Activated naive CD8-positive, alpha-beta T cell treated with anti-CD3 and anti-CD28 coated beads for 36 hours (primary cell): ENCODE measurements at regions not wholly inside any gene's neighbourhood (a gene's known extent, or its start where the extent isn't known, plus 50 kb on each side); places are given as distances from the start of the nearest gene placed in this dataset.
"Not testable (repeated sequence)": the region's sequence is repeated elsewhere in the genome, so short reads cannot be mapped to it uniquely, and the experiment has no call there.

Experiments
- DNase-seq: peaks from one replicate; pipeline ENCODE4 v3.0.0; 2021
- H3K27ac Mint-ChIP-seq: one replicate; pipeline ENCODE4 v1.8.0; 2022; ENCODE audit warnings: mild to moderate bottlenecking, moderate library complexity, mixed read lengths
- H3K27me3 Mint-ChIP-seq: one replicate; pipeline ENCODE4 v1.8.0; 2022; ENCODE audit warnings: mild to moderate bottlenecking, mixed read lengths
- H3K36me3 Mint-ChIP-seq: one replicate; pipeline ENCODE4 v1.8.0; 2021; ENCODE audit warnings: mild to moderate bottlenecking, mixed read lengths
- H3K4me1 Mint-ChIP-seq: one replicate; pipeline ENCODE4 v1.8.0; 2021; ENCODE audit warnings: mixed read lengths
- H3K4me3 Mint-ChIP-seq: one replicate; pipeline ENCODE4 v1.8.0; 2022; ENCODE audit warnings: mild to moderate bottlenecking, moderate library complexity, mixed read lengths
- H3K9me3 Mint-ChIP-seq: one replicate; pipeline ENCODE4 v1.8.0; 2022; ENCODE audit warnings: mixed read lengths

DNA sequence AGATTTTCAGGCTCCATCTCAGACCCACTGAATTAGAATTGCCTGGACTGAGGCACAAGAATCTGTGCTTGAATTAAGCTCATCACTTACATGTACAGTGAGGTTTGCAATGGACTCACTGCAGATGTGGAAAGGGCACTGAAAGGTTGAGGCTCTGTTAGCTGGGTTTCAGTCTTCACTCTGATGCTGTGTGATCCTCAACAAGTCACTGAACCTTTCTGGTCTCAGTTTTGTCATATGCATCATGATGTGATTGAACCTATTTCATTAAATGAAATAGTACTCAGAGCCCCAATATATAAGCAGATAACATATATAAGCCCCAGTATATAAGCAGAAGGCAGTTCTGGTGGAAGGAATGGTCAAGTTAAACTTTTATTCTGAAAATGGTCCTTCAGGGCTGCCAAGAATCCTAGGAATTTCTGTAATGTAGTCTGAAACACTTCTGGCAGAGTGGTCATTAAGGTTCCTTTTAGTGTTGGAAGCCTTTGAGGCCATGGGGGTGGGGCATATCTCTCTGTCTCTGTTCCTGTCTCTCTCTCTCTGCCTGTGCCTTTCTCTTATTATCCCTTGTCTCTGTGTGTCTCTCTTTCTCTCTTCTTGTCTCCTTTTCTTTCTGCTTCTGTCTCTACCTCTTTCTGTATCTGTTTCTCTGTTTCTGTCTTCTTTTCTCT, 110.4 kb downstream of the ADCYAP1 start:
- Mint-ChIP-seq H3K4me1 (no peaks in the 10 kb centered on the region), H3K9me3 (no peaks in the 10 kb centered on the region)

DNA sequence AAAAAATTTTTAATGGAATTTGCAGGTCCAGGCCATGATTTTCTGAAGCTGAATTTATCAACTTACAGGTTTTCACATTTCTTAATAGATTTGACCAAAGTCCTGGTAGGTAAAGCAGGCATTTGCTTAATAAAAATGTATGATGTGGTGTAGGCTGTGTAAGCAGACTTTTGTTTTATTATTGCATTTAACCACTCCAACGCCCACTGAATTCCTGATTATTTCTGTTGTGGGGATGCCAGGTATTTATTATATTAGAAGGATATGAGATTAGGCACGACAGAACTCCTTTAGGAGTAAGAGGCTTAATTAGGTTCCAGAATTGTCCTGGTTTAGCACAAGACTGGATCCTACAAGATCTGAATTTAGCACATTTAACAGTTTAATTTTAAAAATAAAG, 111.1 kb downstream of the ADCYAP1 start:
- peaks cover 3% of the 10 kb centered on the region for H3K27me3 Mint-ChIP-seq

More for the DNA sequence above, 110.4 kb downstream of the ADCYAP1 start:
- H3K4me3 Mint-ChIP-seq = no peak overlapping the region
- no peak for DNase-seq
- H3K27me3 Mint-ChIP-seq = peaks cover 4% of the 10 kb centered on the region
- H3K27ac Mint-ChIP-seq = no peak overlapping the region
- H3K36me3 Mint-ChIP-seq = no peaks in the 10 kb centered on the region

DNA sequence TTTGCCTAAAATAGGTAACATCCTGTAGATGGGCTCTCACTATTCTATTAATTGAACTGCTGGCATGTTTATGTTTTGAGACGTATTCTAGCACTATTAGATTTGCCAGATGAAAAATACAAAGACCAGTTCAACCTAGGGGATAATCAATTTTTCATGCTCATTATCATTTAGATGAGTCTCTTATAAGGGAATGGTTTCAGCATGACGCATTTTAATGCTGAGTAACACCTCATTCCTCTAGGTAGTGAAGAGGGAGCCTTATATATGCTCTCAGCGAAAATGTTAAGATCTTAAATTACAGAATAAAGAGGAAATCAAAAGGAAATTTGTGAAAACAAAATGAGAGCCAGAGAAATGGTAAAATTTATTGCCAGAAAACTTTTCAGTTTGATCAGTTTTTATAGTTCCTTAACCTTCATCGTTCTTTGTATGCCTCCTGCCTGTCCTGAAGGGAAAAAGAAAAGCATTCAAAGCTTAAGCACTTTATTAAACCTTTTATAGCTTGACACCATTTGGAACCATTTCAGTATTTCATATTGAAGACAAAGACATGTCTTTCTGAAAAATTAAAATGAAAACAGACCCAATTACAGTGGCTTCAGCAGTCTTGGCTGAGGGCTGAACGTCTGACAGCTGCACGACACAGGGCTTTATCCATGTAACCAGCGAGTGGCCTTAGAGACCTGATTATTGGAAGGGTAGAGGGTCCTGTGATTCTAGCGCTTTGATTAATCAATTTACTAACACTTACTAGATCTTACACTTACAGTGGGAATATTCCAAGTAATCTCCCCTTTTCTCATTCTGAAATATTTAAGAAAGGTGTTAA, 112.8 kb downstream of the ADCYAP1 start:
- Mint-ChIP-seq H3K9me3 (no peaks in the 10 kb centered on the region), H3K4me3 (no peak overlapping the region), H3K27me3 (peaks cover 6% of the 10 kb centered on the region), H3K4me1 (no peaks in the 10 kb centered on the region), H3K36me3 (no peaks in the 10 kb centered on the region), H3K27ac (no peak overlapping the region)
- DNase-seq = no peak

More for the DNA sequence above, 111.1 kb downstream of the ADCYAP1 start:
- no peak for DNase-seq
- H3K4me1 Mint-ChIP-seq = no peaks in the 10 kb centered on the region
- H3K4me3 Mint-ChIP-seq = no peak overlapping the region
- H3K9me3 Mint-ChIP-seq = no peaks in the 10 kb centered on the region
- no peaks in the 10 kb centered on the region for H3K36me3 Mint-ChIP-seq
- H3K27ac Mint-ChIP-seq = no peak overlapping the region

DNA sequence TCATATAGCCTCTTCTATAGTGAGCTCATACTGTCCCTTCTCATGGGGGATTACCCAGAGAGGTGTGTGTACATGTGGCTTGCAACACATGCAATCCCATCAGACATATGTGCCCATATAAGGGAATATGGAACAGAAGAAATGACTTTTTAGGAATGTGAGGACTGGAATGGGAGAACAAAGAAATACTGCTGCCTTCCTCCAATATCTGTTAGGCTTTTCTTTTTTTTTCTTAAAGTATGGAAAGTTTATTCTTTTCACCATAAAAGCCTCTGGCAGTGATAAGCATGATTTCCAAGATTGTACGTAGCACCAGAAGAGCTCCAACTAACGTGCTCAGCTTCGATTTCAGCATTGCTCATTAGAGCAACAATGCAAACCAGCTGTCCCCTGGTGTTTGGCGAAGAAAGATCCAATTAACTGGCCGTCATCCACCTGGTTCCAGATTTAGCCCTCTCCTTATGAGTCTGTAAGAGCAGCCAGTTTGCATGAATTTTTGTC, 113.6 kb downstream of the ADCYAP1 start:
- Mint-ChIP-seq H3K4me1 (no peaks in the 10 kb centered on the region), H3K9me3 (no peaks in the 10 kb centered on the region), H3K27me3 (peaks cover 7% of the 10 kb centered on the region), H3K27ac (no peak overlapping the region), H3K4me3 (no peak overlapping the region), H3K36me3 (no peaks in the 10 kb centered on the region)
- DNase-seq = no peak

DNA sequence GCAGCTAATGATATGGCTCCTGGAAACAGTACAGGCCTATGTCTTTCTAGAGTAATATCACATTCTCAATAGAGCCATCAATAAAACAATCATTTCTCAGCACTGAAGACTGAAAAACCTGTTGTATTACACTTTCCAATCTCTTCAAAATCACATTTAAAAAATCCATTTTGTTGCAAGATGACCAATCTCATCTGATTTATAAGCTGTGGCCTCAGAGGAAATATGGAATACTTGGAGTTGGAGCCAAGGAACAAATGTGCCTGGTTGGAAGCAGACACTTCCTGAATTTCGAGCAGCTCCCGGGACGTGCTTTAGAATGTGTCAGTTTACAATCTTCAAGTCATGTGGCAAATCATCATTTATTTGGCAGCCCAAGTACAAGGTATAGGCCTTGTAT, 114.5 kb downstream of the ADCYAP1 start:
- no peak overlapping the region for H3K4me3 Mint-ChIP-seq
- H3K4me1 Mint-ChIP-seq = no peaks in the 10 kb centered on the region
- H3K9me3 Mint-ChIP-seq = no peaks in the 10 kb centered on the region
- peaks cover 7% of the 10 kb centered on the region for H3K27me3 Mint-ChIP-seq
- no peak overlapping the region for H3K27ac Mint-ChIP-seq
- DNase-seq = no peak
- no peaks in the 10 kb centered on the region for H3K36me3 Mint-ChIP-seq

DNA sequence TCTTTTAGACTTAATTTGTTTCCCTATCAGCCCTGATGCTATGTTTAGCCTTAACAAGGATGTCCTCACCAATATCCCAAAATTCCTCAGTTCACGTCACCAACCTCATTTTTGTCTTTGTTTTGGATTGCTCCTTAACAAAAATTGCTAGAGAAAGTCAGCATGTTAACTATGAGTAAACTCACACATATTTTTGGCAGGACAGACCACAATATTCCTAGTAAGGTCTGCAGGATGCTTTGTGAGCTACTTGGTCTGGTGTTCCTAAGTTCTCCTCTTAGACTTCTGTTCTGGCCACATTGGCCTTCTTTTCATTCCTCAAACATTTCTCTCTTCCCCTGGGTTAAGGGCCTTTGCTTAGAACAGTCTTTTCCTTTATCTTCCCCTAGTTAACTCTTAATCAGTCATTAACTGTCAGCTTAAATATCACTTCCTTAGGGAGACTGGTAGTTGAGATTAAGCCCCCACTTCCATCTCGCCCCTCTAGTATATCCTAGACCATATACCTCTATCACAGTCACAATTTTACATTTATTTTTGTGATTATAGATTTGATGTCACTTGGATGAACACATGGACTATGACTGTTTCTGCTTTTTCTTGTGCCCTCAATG, 116.2 kb downstream of the ADCYAP1 start:
- H3K36me3 Mint-ChIP-seq = no peaks in the 10 kb centered on the region
- DNase-seq = no peak
- H3K9me3 Mint-ChIP-seq = no peaks in the 10 kb centered on the region
- no peaks in the 10 kb centered on the region for H3K4me1 Mint-ChIP-seq
- peaks cover 7% of the 10 kb centered on the region for H3K27me3 Mint-ChIP-seq
- no peak overlapping the region for H3K27ac Mint-ChIP-seq
- no peak overlapping the region for H3K4me3 Mint-ChIP-seq

DNA sequence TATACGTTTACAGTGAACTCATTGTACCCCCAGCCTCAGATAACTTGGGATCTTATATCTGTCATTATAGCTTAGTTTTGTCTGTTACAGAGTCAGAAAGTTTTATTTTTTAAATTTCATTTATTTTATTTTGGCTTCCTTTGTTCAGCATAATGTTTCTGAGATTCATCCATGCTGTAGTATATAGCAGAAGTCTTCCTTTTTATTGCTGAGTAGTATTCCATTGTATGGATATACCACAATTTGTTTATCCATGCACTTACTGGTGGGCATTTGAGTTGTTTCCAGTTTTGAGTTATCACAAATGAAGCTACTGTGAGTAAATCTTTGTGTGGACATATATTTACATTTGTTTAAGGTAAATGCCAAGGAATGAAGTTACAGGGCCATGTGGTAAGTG, 122.3 kb downstream of the ADCYAP1 start:
- H3K4me3 Mint-ChIP-seq = no peak overlapping the region
- H3K27ac Mint-ChIP-seq = no peak overlapping the region
- no peaks in the 10 kb centered on the region for H3K4me1 Mint-ChIP-seq
- H3K9me3 Mint-ChIP-seq = peaks cover 10% of the 10 kb centered on the region
- peaks cover 4% of the 10 kb centered on the region for H3K27me3 Mint-ChIP-seq
- H3K36me3 Mint-ChIP-seq = no peaks in the 10 kb centered on the region
- no peak for DNase-seq

DNA sequence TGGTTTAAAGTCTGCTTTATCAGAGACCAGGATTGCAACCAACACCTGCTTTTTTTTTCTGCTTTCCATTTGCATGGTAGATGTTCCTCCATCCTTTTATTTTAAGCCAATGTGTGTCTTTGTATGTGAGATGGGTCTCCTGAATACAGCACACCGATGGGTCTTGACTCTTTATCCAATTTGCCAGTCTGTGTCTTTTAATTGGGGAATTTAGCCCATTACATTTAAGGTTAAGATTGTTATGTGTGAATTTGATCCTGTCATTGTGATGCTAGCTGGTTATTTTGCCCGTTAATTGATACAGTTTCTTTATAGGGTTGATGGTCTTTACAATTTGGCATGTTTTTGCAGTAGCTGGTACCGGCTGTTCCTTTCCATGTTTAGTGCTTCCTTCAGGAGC, 128.4 kb downstream of the ADCYAP1 start:
- H3K27me3 Mint-ChIP-seq, H3K4me3 Mint-ChIP-seq, DNase-seq, H3K27ac Mint-ChIP-seq, H3K4me1 Mint-ChIP-seq, H3K9me3 Mint-ChIP-seq, H3K36me3 Mint-ChIP-seq: not testable (repeated sequence)

DNA sequence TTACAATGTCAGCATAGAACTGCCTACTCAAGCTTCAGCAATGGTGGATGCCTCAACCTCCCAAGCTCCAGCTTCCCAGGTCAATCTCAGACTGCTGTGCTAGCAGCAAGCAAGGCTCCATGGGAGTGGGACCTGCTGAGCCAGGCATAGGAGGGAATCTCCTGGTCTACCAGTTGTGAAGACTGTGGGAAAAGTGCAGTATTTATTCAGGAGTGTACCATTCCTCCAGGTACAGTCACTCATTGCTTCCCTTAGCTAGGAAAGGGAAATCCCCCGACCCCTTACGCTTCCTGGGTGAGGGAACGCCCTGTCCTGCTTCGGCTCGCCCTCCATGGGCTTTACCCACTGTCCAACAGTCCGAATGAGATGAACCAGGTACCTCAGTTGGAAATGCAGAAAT, 130.3 kb downstream of the ADCYAP1 start:
- Mint-ChIP-seq H3K27me3 (no peaks in the 10 kb centered on the region), H3K4me1 (no peaks in the 10 kb centered on the region), H3K36me3 (no peaks in the 10 kb centered on the region), H3K4me3 (no peak overlapping the region), H3K27ac (no peak overlapping the region), H3K9me3 (peaks cover 7% of the 10 kb centered on the region)
- no peak for DNase-seq

DNA sequence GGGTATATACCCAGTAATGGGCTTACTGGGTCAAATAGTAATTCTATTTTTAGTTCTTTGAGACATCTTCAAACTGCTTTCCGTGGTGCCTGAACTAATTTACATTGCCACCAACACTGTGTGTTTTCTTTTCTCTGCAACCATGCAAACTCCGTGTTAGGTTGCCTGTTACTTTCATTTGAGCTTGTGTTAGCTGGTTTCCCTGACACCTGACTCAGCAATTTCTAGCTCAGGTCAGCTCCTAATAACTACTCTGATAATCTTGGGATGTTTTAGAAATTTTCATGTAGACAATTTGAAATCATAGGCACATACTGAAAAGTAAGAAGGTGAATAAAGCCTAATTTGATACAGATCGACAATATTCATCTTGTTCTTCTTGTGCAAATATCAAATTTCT, 132.3 kb downstream of the ADCYAP1 start:
- Mint-ChIP-seq H3K36me3 (no peaks in the 10 kb centered on the region), H3K4me3 (no peak overlapping the region), H3K9me3 (peaks cover 3% of the 10 kb centered on the region), H3K27me3 (no peaks in the 10 kb centered on the region), H3K4me1 (no peaks in the 10 kb centered on the region), H3K27ac (no peak overlapping the region)
- DNase-seq = no peak

DNA sequence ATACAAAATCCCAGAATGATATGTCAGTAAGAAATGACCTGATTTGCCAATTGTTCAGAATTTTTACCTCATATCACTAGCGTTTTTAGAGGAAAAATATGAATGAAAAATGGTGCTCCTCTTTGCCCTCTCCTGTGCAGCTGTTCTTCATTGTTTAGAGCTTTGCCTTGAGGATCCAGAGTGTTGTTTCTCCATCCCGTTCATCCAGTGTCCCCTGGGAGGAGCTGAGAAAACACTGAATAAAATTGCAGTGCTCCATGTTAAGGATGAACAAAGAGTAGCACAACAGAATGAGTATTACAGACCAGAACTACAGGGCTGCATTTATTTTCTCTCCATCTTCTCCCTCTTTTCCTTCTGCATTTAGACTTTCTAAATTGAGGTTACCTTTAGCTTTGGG, 133.1 kb downstream of the ADCYAP1 start:
- no peaks in the 10 kb centered on the region for H3K27me3 Mint-ChIP-seq
- H3K27ac Mint-ChIP-seq = no peak overlapping the region
- H3K9me3 Mint-ChIP-seq = peaks cover 3% of the 10 kb centered on the region
- no peaks in the 10 kb centered on the region for H3K36me3 Mint-ChIP-seq
- H3K4me3 Mint-ChIP-seq = no peak overlapping the region
- DNase-seq = no peak
- H3K4me1 Mint-ChIP-seq = no peaks in the 10 kb centered on the region

DNA sequence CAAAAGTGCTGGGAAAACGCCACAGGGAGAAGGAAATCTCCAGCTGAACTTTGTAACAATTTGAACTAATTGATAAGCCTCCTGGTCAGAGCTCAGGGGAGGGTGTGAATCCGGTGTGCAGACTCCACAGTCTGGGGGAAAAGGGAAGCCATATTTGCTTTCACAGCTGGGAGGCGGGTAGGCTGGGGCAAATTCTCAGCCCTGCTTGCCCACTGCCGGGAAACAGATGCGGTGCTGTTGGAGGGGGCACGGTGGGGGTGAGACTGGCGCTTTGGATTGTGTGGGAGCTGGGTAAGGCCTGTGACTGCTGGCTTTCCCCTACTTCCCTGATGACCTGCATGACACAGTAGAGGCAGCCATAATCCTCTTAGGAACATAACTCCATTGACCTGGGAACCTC, 134.8 kb downstream of the ADCYAP1 start:
- no peaks in the 10 kb centered on the region for H3K4me1 Mint-ChIP-seq
- H3K9me3 Mint-ChIP-seq = no peaks in the 10 kb centered on the region
- no peak overlapping the region for H3K4me3 Mint-ChIP-seq
- no peak for DNase-seq
- no peaks in the 10 kb centered on the region for H3K36me3 Mint-ChIP-seq
- no peak overlapping the region for H3K27ac Mint-ChIP-seq
- no peaks in the 10 kb centered on the region for H3K27me3 Mint-ChIP-seq

DNA sequence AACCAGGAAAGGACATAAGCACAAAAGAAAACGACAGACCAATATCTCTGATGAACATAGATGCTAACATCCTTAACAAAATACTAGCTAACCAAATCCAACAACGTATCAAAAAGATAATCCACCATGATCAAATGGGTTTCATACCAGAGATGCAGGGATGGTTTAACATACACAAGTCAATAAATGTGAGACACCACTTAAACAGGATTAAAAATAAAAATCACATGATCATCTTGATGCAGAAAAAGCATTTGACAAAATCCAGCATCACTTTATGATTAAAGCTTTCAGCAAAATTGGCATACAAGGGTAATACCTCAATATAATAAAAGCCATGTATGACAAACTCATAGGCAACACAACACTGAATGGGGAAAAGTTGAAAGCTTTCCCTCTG, 138.4 kb downstream of the ADCYAP1 start:
- not testable (repeated sequence) for H3K27me3 Mint-ChIP-seq, H3K27ac Mint-ChIP-seq, H3K36me3 Mint-ChIP-seq, H3K4me3 Mint-ChIP-seq, H3K9me3 Mint-ChIP-seq, DNase-seq, H3K4me1 Mint-ChIP-seq

DNA sequence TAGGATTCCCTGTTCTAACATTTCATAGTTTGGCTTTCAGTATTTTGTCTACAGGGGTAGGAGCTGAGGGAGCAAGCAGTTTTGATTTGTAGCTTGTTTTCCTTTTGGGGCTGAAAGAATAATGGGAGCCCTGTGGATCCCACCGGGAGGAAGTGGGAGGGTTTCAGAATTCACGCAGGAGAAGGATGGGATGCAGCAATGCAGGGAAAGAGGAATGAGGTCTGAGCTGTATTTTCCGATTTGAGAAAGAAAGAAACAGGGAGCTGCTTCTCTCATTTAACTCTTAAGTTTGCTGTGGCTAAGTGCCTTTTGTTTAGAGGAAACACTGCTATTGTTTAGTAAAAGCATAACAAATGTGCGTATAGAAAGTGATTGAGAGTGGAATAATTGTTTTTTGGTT, 141.0 kb downstream of the ADCYAP1 start:
- H3K27me3 Mint-ChIP-seq = no peaks in the 10 kb centered on the region
- H3K9me3 Mint-ChIP-seq = no peaks in the 10 kb centered on the region
- no peak overlapping the region for H3K27ac Mint-ChIP-seq
- no peak for DNase-seq
- H3K4me1 Mint-ChIP-seq = no peaks in the 10 kb centered on the region
- H3K36me3 Mint-ChIP-seq = no peaks in the 10 kb centered on the region
- H3K4me3 Mint-ChIP-seq = no peak overlapping the region

DNA sequence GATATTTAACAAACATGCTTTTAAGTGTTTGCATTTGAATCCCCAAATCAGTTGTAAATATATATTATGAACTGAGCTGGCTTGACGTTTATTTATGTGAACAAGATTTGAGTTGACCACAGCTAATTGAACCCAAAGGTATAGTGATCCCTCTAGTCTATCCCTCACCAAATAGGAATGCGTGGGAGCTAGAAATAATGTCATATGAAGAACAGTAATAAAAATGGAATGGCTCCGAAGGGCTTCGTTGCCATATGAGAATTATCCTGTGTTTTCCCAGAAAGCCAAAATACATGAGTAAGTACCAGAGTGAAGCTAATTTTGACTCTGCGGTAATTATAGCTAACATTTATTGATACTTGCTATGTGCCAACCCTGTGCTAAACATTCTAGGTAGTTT, 142.7 kb downstream of the ADCYAP1 start:
- no peak for DNase-seq
- H3K4me3 Mint-ChIP-seq = no peak overlapping the region
- no peaks in the 10 kb centered on the region for H3K27me3 Mint-ChIP-seq
- H3K4me1 Mint-ChIP-seq = no peaks in the 10 kb centered on the region
- H3K27ac Mint-ChIP-seq = no peak overlapping the region
- H3K9me3 Mint-ChIP-seq = no peaks in the 10 kb centered on the region
- H3K36me3 Mint-ChIP-seq = no peaks in the 10 kb centered on the region
